GM18861 (cell line): ENCODE measurements at regions not wholly inside any gene's neighbourhood (a gene's known extent, or its start where the extent isn't known, plus 50 kb on each side); places are given as distances from the start of the nearest gene placed in this dataset.
"Not testable (repeated sequence)": the region's sequence is repeated elsewhere in the genome, so short reads cannot be mapped to it uniquely, and the experiment has no call there.

Source experiments
- ATAC-seq: cut with Tn5 transposase; IDR thresholded peaks from one replicate; pipeline ENCODE4 v1.9.1; 2021; ENCODE audit not compliant: unreplicated experiment

DNA sequence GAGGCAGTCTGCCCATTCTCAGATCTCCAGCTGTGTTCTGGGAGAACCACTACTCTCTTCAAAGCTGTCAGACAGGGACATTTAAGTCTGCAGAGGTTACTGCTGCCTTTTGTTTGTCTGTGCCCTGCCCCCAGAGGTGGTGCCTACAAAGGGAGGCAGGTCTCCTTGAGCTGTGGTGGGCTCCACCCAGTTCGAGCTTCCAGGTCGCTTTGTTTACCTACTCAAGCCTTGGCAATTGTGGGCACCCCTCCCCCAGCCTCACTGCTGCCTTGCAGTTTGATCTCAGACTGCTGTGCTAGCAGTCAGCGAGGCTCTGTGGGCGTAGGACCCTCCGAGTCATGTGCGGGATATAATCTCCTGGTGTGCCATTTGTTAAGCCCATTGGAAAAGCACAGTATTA lies 640.9 kb upstream of the SYNCRIP start:
- not testable (repeated sequence) for ATAC-seq

DNA sequence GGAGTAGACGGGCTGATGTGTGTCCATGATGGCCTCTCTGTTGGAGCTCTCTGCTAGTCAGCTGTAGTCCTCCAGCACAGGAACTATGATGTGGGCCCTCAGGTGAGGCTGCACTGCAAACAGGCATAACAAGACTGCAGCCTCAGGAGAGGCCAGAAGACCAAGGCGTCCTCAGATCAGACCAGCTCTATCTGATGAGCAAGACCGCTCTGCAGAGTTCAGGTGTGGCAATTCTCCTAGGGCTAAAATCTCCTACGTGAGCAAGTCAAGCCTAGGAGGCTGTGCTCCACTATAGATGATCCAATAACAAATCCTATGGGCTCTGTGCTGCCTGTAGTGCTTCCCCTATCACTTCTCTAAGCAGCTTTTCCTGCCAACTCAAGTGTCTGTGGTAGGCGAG lies 633.4 kb upstream of the SYNCRIP start:
- no peak for ATAC-seq

DNA sequence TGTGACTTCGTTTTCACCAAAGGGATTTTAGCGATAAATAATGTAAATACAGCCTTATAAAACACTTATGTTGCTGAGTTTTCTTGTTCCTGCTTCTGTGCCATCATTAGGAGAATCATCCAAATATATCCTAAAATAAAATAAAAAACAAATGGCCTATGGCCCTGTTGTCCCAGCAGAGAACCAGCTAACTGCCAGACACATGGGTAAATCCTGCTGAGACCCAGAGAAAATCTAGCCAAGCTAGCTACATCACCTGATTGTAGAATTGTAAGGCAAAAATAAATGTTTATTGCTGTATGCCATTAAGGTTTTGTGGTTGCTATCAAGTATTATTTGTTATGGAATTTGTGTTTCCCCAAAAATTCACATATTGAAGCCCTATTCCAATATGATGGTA lies 631.2 kb upstream of the SYNCRIP start:
- ATAC-seq = no peak

DNA sequence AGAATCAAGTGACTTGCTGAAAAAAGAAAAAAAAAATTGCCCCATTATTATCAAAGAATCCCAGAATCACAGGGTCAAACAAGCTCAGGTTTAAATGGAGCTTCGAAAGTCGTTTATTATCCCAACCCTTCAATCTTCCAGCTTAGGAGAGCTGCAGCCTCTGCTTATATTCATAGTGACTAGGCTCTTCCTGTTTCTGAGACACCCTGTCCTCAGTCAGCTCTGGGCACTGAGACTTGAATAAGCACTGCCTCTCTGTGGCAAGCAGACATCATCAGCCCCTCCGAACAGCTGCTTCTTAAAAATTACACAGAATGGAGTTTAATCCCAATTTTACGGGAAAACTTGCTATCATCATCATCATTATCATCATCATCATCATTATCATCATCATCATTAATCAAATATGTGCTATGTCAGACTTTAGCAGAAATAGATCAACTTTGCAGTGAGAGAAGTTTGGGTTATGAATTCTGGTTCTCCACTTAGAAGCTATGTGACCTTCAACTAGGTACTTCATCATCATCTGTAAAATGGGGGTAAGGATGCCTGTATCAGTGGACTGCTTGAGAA lies 614.0 kb upstream of the SYNCRIP start:
- ATAC-seq = no peak

DNA sequence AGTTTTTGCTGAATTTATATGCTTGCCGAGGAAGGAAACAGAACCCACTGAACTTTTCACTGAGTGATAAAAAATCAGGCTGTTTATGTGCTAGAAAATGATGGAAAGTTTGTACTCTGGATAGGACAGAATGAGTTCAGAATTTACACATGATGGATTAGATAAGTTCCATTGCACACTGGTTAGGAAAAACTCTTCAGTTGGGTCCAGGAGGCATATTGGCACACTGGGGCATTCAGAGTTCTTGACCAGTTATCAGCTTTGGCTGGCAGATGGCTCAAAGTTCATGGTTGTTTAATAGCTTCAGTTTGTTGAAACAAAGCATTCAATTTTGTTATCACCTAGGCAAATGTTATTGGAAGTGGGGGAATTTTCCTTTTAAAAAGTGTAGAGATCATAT lies 613.3 kb upstream of the SYNCRIP start:
- no peak for ATAC-seq

DNA sequence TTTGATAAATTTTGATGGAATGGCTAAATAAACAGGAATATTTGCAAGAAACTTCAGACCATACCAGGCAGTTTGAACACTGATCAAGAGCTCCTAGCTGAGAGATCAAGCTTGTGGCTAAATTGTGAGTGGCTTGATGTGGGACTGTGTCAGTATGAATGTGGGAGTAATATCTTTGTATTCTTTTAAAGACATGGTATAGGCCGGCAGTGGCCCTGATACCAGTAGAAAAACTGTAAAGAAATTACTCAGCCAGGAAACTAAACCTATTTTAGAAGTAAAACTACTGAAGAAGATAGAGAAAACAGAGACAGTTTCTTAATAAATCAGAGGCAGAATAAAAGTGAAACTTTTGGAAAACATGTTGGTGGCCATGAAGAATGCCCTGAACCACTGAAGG lies 608.4 kb upstream of the SYNCRIP start:
- ATAC-seq = no peak

DNA sequence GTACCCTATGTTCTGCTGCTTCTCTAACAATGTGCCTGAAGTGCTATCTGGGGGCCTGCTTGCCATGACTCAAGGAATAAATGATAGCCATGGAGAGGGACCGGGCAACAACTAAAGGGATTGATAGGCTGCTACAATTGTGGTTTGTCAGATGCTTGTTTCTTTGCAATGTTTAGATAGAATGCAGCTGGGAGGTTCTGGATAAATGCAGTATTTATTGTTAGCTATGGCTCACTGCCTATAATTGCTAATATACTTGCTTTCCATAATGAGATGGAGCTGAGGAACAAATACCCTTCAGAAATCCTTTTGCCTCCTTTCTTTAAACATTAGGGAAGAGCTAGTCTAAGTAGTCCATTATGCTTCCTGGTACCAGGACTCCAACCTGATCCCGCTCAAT lies 575.2 kb upstream of the SYNCRIP start:
- ATAC-seq = no peak

DNA sequence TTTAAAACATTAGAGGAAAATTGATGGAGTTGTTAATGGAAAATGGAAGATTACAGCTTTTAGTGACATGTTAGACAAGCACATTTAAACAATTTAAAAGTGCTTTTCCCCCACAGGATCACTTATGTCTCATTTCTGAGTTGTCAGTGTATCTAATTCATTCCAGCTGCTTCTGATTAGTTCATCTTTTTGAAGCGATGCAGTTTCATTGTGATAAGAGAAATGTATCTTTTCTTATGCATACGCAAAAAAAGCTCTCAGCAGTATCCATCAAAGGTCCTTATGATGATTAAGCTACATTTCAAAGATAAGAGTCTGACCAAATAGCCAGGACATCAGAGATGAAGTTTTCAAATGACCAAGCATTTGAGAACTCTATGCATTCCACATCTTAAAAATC lies 572.6 kb upstream of the SYNCRIP start:
- no peak for ATAC-seq

DNA sequence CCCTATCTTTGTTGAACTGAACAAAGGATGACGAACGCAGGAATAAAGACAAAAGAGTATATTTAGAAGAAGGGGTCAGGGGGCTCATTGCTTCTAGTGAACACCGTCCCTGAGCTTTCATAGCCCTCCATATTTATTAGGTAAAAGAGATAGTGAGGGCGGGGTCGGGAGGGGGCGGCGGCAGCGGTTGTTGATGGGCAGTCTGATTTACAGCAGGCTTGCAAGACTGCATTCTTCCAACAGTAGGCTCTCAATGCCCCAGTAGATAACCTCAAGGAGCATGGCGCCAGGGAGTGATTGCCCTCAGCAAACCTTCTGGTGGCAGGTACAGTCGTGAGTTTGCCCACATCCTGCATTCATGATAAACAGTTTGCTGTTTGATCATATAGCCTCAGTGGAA lies 563.3 kb upstream of the SYNCRIP start:
- ATAC-seq = no peak

DNA sequence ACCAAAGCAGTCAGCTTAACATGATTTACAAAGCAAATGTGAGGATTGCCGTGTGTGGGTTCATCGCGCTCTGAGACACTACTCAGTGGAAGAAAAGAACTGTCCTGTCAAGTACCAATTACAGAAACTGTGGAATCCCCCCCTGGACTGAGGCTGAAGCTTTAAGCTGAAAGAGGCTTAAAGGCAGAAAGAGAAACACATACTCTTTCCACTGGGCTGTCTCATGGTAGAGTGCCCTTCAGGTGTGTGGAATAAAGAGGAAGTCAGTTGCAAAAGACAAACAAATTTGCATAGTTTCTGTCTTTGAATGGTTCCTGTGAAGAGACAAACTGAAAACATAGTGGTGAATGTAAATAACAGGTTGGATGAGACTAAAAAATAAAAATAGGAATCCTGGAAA lies 560.4 kb upstream of the SYNCRIP start:
- no peak for ATAC-seq

DNA sequence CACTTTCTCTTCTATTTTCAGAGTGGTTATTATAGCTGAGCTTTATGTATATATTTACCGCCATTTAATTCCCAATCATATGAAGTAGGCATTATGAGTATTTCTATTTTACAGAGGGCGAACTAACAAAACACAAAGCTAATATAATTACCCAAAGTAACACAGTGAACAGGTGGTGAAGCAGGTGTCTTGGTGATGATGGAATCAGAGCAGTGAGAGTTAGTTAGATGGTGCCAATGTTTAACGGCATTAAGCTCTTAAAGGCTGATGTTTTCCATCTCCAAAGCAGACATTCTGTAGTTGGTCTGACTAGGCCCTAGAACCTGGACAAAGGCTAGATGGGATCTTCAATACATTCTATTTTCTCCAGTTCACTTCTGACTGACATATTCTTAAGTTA lies 551.1 kb upstream of the SYNCRIP start:
- ATAC-seq = no peak

DNA sequence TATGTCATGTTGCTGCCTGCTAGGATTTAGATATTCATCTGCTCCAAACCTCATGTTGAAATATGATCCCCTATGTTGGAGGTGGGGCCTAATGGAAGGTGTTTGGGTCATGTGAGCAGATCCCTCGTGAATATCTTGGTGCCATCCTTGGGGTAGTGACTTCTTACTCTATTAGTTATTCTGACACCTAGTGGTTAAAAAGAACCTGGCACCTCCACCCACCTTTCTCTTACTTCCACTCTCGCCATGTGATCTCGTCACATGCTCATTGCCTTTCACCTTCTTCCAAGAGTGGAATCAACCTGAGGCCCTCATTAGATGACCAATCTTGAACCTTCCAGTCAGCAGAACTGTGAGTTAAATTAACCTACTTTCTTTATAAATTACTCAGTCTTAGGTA lies 549.4 kb upstream of the SYNCRIP start:
- peak; percentile 95 for ATAC-seq

DNA sequence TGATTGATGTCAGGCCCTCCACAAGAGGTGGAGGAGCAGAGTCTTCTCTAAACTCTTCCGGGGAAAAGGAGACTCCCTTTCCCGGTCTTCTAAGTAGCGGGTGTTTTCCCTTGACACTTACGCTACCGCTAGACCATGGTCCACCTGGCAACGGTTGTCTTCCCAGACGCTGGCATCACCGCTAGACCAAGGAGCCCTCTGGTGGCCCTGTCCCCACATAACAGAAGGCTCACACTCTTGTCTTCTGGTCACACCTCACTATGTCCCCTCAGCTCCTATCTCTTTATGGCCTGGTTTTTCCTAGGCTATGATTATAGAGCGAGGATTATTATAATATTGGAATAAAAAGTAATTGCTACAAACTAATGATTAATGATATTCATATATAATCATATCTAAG lies 532.5 kb upstream of the SYNCRIP start:
- not testable (repeated sequence) for ATAC-seq

DNA sequence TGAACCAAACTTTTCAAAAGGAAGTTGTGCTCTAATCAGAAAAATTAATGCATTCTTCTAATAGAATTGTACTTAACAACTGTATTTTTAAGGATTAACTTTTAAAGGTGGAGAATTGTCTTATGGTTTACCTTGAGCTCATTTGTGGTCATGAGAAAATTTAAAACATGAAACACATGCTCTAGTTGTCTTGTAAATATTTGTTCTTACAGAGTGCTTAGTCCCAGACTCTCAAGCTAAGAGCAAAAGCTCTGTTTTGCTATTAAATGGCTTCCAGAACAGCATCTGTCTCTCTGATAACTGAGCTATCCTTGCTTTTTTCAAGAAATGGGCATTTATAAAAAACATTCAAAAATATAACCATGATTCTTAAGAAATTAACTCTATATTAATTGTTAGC lies 512.2 kb upstream of the SYNCRIP start:
- no peak for ATAC-seq

DNA sequence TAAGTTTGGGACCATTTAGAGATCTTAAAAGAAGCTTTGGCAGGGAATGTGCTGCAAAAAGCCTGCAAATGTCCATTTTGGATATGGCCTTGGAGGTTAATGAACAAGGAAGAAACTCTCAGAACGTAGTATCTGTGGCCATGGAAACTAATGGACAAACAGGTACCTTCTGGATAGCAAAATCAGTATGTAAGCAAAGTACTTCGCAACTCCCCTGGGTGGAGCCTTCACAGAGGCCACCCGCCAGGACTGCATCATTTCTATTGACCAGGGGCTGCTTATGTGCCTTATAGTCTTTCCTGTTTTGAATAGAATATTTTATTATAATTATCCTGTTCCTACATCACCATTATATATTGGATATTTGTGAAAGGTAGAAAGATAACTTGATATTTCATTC lies 510.8 kb upstream of the SYNCRIP start:
- no peak for ATAC-seq

DNA sequence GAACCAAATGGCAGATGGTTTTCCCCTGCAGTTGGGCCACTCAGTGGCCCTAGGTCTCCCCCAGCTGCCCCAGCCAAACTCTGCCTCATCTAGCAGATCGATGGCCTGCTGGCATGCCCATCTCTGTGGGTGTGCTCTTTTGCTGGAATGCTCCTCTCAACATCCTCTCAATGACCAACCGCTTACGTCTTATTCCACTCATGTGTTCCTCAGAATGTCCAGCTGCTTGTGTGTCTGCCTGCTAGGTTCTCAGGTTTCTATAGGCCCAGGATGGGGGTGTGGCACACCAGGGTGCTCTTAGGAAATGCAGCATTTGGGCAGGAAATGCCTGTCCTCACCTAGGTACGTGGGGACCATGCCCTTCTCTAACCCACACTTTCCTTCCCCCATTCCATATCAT lies 509.9 kb upstream of the SYNCRIP start:
- ATAC-seq = no peak

DNA sequence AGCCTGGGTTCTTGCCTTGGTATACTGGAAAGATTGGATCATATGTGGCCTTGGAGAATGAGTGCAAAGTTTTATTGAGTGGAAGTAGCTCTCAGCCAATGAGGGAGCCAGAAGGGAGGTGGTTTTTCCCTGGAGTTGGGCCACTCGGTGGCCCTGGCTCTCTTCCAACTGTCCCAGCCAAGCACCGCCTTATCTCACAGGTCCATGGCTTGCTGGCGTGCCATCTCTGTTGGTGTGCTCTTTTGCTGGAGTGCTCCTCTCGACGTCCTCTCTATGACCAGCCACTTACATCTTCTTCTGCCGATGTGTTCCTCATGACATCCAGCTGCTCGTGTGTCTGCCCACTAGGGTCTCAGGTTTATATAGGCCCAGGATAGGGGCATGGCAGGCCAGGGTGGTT lies 505.9 kb upstream of the SYNCRIP start:
- no peak for ATAC-seq

DNA sequence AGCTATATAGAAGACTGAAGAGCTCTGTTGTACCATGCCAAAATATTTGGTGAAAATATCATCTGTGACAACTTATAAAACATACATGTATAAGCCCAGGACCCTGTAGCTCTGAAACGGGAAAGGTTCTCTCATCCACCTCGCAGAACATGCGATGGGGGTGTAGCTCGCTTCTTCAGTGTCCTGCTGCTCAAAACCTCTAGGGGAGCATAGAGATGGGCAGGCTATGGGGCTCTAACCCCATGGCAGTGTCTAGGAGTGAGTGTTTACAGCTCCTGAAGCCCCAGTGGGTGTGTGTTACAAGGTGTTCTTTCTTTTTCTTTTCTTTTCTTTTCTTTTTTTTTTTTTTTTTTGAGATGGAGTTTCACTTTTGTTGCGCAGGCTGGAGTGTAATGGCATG lies 505.2 kb upstream of the SYNCRIP start:
- ATAC-seq = no peak

DNA sequence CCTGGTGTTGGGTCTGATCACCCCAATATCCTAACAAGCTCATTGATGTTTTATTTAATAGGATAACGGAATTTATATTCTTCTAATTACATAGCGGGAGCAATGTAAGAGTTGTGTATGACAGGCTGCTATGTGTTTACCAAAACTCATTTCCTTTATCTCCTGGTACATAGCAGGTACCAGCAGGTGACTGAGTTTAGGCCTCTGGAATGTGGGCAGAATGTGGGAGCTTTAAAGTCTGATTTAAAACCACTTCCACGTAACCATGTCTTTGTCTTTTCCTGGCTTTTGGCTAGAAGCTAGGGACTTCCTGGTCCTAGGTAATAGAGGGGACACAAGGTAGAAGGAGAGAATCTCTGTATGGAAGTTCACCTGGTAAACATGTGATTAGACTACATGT lies 504.6 kb upstream of the SYNCRIP start:
- ATAC-seq = no peak

DNA sequence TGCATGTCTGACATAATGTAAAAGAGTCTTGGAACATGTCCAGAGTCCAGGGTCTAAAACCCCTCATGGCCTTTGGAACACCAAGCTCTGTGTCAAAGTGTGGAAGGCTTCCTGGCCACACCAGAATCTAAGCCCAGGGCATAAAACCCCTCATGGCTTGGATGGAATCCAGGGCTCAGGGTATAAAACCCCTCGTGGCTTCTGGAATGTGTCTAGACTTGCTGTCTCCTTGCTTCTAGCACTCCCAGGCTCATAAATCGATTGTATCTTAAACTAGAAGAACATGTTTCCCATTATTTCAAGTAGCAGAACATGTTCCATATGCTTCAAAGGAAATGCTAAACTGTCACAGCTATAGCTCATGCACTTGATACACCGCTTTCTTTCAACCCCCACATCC lies 504.1 kb upstream of the SYNCRIP start:
- not testable (repeated sequence) for ATAC-seq

DNA sequence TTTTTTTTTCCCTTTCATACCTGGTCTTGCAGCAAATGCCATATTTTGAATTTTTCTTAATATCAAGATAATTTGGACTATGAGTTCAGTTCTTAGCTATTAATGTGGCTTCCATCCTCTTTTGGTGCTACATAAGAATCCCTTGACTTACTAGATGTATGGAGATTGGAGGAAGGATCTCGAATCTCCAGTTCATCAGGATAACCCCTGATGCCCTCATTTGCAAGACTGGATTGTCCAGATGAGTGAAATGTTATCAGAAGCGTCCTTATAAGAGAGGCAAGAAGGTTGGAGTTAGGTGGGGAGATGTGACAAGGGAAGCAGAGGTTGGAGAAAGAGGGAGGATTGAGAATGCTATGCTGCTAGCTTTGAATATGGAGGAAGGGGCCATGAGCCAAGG lies 499.6 kb upstream of the SYNCRIP start:
- ATAC-seq = no peak

DNA sequence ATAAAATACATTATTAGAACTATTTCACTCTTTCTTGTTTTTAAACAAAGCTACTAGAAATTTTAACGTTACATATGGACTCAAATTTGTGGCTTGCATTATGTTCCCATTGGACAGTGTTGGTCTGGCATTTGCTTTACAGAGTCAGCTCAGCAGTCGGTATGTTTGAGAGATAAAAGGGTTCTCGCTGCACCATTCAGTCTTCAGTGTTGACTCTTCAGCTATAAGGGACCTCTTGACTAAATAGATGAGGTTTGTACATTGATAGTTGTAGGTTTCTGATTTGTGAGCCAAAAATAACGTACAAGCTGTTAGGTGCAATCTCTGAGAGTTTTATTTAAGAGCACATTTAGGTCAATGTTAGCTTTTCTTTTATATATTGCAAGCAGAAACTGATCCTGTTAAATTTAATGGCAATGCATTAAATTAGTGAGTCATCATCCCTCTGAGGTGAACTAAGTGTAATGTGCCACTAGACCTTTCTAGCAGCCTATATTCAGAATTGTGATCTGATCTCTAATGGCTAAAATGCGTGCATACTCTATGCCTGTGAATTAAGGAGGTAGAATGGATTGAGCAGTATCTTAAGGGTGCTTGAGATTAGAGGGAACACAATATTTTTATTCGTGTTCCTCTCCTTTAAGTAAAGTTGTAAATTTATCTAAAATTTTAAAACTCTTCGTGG lies 485.6 kb upstream of the SYNCRIP start:
- no peak for ATAC-seq

DNA sequence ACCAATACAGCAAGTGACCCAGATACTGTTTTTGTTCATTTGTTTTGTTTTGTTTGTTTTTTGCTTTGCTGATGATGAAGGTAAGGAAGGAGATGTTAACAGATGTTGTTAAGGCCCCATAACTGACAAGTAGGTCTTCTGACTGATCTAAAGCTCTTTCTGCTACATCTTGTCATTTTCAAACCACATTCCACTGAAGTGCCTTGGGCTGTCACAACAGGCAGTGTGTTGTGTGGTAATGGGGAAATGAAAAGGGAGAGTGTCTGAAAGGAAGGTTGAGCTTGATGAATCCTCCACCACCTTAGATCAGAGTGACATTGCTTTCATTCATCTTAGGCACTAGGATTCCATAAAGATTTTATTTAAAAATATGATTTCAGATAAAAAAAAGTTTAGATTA lies 479.4 kb upstream of the SYNCRIP start:
- ATAC-seq = no peak
